Activated naive CD4-positive, alpha-beta T cell treated with anti-CD3 and anti-CD28 coated beads, Interleukin-2, amount 50 U/mL, for 16 hours (primary cell): ENCODE measurements at regions not wholly inside any gene's neighbourhood (a gene's known extent, or its start where the extent isn't known, plus 50 kb on each side); places are given as distances from the start of the nearest gene placed in this dataset.
"Not testable (repeated sequence)": the region's sequence is repeated elsewhere in the genome, so short reads cannot be mapped to it uniquely, and the experiment has no call there.

Experiments
- DNase-seq: peaks from one replicate; pipeline ENCODE4 v3.0.0-alpha.2; 2020

DNA sequence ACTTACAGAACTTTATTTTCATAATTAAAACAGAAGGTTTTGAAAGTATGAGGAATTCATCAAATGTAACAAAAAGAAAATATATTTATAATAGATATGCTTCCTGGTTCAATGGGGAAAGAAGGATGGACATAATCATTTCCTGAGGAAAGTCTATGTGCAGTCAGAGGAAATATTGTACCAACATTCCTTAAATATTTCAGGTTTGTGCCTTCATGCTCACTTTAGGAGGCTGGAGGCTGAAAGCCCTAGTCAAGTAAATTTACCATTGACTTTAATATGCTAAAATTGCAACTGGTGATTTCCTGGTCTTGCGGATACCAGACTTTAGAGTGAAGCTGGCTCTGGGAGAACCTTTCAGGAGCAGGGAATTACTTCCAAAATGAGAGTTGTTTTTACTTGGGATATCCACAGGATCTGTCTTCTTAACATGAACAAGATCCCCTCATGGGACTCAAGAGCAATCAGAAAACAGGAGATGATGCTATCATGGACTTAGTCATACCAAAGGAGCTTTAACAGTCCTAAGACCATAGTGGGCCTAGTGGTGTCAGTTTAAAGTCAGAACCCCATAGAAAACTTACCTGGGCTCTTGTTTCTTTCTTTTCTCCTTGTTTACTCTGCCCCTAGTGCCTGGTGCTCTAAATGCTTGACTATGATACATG lies 762.8 kb upstream of the GRAMD2B start:
- no peak for DNase-seq

DNA sequence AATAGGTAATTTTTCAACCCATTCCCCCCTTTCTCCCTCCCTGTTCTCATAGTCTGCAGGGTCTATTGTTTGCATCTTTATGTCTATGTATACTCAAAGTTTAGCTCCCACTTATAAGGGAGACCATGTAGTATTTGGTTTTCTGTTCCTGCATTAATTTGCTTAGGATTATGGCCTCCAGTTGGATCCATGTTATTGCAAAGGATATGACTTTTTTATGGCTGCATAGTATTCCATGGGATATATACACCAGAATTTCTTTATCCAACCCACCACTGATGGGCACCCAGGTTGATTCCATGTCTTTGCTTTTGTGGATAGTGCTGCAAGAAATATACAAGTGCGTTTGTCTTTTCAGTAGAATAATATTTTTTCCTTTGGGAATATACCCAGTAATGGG lies 761.6 kb upstream of the GRAMD2B start:
- no peak for DNase-seq

DNA sequence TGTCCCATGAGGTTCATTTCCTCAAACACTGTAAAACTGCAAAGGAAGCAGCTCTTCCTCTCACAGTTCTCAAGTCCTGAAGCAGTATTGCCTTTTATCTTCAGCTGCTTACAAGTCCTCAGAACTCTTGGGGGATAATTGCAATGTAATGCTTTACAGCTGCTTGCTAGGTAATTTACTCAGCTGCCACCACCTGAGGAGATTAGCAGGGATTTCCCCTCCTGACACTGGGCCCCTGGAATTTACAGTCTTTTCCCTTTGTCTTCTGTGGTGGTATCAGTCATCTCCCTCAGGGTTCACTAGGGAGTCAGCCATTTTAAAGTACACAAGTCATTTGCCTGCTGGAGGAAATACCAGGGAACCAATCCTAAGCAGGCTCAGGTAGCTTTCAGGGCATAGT lies 754.3 kb upstream of the GRAMD2B start:
- no peak for DNase-seq

DNA sequence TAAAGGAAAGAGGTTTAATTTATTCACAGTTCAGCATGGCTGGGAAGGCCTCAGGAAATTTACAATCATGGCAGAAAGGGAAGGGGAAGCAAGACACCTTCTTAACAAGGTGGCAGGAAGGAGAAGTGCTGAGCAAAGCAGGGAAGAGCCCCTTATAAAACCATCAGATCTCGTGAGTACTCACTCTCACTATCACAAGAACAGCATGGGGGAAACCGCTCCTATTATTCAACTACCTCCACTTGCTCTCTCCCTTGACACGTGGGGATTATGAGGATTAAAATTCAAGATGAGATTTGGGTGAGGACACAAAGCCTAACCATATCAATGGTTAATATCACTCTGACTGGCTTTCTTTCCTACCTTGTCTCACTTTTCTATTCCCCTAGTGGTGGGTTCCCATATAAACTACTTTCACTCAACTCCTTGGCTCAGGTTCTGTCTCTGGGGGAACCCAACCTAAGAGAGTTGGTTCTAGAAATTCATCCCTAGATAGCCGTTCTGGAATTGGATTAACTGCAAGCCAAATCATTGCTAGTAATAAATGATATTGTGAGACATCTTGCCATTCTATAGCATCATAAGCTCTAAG lies 749.8 kb upstream of the GRAMD2B start:
- DNase-seq = no peak

DNA sequence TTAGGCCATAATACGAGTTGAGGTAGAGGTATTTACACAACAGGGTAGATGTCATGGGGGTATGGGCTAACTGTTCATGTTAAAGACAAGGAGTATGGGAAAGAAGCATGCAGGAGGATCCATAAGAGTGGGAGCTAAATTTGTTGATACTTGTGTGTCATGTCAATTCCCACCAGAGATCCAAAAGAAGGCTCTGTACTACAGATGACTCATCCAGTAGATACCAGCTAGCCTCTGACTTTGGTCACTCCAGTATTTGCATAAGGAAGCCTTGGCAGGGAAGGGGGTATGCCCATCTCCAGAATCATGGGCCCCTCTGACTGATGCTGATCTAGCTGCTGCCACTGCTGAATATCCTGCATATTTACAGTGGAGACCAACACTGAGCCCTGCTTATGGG lies 743.7 kb upstream of the GRAMD2B start:
- no peak for DNase-seq

DNA sequence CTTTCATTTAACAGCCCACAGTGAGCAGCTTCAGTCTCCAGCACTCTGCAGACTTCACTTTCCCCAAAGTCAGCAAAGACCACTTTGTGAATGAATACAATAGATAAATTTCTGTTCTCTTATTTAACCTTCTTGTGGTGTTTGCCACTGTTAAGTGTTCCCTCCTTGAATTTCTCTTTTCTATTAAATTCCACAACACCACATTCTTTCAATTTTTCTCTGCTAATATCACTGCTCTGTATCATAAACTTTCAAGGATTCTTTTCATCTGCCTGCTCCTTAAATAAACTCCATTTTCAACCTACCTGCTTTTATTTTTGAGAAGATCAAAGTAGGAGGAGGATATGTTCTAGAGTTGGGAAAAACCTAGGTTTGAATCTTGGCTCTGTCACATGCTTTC lies 739.5 kb upstream of the GRAMD2B start:
- DNase-seq = no peak

DNA sequence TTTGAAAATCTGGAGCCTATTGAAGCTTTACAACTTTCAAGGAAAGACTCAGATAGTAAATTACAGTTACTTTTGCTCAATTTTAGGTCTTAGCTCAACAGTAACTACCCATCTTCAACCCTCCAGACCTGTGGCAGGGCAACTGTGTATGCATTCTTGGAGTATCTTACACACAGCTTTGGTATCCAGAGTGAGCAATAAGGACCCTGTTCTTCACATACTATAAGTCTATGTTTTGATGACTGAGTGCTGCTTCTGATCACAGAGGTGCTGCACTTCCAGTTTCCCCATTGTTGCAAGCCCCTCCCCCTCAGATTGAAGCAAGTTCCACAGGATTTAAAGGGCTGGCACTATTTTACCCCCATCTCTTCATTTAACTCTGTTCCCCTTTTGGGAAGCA lies 737.4 kb upstream of the GRAMD2B start:
- DNase-seq = no peak

DNA sequence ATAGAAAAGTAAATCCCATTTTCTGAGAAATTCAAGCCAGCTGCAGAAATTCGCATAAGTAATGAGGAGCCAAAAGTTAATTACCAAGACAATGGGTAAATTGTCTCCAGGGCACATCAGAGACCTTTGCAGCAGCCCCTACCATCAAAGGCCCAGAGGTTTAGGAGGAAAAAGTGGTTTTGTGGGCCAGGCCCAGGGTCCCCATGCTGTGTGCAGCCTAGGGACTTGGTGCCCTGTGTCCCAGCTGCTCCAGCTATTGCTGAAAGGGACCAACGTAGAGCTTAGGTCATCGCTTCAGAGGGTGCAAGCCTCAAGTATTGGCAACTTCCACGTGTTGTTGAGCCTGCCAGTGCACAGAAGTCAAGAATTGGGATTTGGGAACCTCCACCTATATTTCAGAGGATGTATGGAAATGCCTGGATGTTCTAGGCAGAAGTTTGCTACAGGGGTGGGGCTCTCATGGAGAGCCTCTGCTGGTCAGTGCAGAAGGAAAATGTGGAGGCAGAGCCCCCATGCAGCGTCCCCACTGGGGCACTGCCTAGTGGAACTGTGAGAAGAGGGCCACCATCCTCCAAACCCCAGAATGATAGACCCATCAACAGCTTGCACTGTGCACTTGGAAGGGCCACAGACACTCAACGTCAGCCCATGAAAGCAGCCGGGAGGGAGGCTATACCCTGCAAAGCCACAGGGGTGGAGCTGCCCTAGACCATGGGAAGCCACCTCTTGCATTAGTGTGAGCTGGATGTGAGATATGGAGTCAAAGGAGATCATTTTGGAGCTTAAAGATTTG lies 731.3 kb upstream of the GRAMD2B start:
- DNase-seq = not testable (repeated sequence)

DNA sequence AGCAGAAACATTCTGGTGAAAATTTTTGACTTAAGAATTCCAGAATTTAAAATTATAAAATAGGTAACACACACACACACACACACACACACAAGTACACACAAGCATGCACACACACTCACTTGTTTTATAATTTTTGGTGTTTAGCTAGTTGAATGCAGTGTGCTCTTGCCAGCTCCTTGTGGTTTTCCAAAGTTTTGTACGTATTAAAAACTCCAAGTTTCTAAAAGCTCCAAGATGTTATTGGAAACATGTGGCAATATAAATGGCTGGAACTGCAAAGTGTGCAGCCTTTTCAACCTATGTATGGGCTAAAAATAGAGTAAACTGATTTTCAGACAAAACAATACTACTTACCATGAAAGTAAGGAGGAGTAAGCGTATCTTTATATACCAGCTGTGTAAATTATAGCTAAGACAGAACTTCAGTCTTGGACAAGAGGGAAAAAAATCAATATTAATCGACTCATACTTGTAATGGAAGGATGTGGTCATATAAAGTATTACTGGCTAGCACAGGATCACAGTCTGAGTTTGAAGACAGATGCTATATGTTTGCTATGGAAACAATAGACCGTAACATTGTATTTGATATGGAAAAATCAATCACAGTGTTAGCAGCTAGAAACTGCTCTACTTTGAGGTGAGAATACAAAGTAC lies 727.1 kb upstream of the GRAMD2B start:
- no peak for DNase-seq

DNA sequence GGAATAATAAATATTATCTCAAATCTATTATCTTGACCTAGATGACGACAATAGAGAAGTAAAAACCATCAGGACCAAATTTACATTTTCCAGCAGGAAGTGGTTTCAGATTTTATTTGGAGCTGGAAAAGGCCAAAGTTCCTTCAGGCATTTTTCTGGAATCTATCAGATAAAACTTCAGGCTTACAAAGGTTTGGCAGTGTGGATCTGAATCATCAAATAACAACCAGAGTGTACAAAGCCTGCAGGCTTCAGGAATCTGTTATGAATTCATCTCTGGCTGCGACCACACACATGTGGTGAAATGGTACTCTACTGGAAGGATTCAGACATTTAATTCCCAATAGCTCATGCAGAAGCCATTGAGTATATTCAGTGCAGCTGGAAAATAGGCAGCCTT lies 726.4 kb upstream of the GRAMD2B start:
- no peak for DNase-seq

DNA sequence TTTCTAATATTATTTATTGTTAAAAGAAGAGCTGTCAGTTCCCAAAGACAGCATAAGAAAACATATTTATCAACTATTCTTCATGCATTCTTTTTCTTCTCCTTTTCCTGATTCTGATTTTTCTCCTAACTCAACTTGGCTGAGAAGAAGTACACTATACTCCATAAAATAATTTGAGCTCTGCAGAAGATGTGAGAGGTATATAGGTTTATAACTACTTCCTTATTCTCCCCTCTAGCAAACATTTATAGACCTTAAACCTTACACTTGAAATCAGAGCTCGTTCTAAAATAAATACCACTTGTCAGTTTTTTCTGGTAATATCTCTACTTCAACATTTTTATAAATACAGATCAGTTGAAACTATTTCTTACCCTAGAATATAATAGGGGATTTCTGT lies 724.8 kb upstream of the GRAMD2B start:
- DNase-seq = no peak

DNA sequence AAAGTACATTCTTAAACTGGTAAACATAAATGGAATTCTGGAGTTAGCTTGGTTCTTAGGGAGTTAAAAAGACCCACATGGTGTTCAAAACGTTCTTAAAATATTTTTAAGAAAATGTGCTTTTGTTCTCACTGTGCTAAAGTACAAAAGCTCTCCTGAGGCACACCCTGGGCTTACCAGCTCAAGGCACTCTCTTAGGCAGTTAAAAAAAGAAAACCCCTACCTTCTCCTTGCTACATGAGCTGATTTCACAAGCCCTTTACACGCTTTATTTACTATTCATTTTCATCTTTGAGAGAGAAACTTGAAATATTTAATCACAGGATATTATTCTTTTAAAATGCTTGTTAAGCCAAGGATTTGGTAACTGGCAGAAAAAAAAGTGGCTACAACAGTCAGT lies 723.3 kb upstream of the GRAMD2B start:
- DNase-seq = no peak

DNA sequence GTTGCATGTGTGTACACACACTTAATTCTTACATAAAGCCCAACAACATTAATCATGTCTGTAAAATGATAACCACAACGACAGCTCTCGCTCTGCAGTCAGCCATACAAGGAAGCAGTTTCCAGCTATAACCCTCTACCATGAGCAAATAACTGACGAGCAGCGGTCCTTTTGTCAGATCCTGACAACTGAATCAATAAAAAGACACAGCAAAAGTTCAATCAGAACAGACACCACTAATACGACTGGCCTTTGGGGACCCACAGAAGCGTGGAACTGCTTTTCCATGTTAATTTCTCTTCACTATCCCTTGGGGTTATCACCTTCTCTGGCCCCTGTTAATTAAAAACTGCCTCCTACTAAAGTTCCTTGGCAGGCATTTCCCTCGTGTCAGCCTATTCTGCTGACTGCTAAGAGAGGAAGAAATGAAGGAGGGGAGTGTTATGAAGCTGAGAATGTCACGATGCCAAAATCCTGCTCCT lies 722.8 kb upstream of the GRAMD2B start:
- DNase-seq = no peak

DNA sequence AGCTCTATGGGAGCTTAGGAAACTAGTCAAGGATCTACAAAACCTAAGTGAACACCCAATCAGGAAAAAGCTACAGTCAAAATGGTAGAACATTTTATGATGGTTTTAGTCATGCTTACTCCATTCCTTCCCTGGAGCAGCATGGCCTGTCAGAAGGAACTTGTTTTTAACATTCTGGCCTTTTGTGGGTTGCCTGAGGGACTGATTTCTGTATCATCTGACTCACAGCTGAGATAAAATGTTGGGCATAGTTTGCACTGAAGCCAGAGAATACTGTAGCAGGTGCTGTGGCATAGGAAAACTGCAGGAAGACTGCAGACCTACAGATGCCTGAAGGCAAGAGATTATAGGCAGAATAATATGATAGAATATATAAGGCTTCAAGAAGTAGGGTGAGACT lies 719.6 kb upstream of the GRAMD2B start:
- DNase-seq = no peak

DNA sequence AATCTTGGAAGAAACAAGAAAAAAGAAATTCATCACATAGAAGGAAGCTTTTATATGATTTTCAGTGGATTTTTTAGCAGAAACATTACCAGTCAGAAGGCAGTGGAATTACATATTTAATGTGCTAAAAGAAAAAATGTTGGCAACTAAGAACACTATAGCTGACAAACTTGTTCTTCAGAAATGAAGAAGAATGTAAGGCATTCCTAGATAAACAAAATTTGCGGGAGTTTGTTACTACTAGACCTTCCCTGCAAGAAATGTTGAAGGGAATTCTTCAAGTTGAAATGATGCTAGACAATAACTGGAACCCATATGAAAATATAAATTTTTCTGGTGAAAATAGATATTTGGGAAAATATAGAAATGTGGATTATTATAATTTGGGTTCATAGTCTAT lies 718.3 kb upstream of the GRAMD2B start:
- no peak for DNase-seq

DNA sequence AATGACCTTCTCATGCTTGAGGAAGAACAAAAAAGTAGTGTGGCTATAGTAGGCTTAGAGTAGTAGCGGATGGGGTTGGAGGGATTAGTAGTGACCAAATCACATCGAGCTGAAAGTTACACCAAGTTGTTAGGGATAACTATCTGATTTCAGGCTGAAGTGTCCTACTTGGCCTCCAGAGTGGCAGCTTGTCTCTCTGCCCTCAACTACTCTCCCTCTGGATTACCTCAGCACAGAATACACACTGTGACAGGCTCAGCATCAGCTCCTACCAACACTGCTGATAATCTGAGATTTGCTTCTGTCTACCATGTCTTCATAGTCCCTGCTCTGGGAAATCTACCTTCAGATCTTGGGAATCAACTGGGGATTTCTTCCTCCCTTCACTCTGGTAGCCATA lies 714.6 kb upstream of the GRAMD2B start:
- no peak for DNase-seq

DNA sequence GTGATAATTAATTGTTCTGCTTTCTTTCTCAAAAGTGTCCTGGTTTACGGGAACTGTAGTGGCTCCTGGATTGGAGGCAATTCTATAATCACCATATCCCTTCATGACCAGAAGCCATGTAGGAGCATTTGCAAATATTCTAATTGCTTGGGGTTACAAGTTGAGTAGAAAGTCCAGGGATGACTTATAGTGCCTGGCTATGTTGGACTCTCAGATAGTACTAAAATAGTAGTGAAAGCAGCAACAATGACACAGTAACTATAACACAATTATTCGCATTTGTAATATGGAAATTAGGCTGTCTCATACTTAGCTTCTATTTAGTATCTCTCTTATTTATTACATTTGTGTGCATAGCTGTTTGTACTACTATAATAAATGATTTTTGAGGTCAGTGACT lies 712.5 kb upstream of the GRAMD2B start:
- DNase-seq = no peak

DNA sequence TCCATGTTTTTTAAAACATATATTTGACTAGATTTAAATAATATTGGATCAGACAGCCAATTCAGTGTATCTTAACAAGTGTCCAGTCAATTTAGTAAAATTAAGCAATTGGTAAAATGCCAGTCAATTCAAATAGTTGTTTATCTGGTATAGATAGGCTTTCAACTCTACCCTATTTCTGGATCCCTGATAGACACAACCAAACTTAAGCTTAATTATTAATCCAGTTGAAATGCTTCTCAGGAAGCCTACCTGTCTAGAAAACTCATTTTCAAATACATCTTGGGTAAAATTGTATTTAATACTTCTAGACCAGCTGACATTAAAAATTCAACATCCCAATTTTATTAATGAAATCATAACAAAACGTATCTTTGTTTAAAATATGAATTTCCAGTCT lies 710.8 kb upstream of the GRAMD2B start:
- DNase-seq = no peak

DNA sequence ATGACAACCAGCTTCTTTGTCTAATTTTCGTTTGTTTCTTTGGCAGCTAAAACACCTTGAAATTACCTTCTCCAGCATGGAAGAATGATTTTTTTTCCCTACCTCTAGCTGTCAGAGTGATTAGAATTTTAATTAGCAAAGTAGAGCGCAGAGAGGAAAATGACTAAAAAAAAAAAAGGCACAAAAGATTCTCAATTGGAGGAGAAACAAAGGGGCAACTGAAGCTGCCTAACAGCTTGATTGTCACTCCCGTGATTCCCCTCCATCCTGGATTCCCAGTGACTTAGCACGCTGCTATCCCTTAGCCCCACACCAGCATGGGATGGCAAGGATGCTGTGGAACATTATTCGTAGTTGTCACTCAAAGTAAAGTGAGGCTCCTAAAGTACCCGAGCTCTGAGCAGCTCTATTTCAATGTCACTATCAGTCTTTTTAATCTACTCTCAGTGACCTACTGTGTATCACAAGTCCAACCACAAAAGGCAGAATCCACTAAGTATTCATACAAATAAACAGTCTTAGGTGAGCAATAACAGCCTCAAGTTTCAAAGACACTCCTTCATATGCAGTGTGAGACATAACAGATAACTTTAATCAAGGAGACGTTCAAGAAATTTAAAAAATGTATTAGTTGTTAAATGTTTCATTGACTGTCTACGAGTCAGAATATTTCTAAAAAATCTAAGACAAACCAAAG lies 710.0 kb upstream of the GRAMD2B start:
- DNase-seq = no peak

DNA sequence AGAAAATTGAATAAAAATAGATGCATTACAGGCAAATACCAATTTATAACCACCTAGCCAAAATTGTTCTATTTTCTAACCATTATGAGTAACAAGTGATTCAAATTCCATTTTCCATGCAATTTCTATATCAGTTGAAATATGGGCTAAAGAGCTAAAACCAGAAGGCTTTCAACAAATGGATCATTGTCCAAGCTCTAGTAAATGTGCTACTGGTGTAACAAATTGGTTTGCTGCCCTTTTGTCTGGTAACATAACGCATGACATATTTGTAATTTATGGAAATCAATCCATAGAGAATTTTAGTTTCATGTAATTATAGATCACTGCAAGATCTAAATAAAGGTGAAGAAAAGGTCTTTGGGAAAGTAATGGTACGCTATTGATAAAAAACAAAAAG lies 708.0 kb upstream of the GRAMD2B start:
- DNase-seq = no peak

DNA sequence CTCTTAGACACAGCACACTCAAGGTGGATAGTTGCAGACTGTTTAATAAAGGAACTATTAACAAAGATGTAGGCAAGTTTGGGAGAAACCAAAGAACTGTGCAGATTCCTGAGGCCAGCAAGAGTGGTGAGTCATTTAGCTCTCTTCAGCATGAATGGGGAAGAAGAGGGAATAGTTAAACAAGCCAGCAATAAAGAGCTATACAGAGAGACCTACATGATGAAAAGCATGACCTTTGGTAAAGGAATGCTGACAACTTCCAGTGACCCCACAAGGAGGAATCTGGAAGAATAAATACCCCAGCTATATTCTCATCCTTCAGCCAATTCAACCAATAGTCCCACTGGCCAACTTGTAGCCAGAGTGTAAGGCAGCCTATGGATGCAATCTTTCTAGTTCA lies 706.0 kb upstream of the GRAMD2B start:
- DNase-seq = no peak

DNA sequence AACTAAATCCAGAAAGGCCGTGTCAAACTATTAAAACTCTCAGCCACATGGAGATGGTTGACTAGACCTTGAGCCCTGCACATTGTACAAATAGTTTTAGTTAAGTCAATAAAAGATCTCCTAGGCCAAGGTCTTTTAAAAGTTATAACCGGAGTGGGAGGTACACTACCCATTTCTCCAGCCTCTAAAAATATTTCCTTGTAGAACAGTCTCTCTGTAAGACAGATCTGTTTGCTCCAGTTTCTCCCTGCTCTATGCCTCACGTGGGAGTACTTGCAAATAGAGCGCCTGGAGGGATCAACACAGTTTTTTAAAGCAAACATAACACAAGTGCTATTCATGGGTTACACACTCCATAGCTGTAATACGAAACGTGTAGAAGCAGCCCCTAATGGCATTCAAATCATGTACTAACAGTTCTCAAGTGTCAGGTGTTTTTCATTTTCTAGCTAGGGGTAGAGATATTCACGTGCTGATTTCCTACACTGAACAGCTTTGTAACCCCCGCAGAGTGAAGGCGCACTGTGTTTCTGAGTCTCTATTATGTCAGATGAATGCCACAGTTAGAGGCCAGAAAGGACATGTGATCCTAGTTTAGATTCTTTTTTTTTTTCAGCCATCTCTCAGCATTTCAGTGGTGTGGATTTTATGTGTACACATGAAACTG lies 703.4 kb upstream of the GRAMD2B start:
- no peak for DNase-seq

DNA sequence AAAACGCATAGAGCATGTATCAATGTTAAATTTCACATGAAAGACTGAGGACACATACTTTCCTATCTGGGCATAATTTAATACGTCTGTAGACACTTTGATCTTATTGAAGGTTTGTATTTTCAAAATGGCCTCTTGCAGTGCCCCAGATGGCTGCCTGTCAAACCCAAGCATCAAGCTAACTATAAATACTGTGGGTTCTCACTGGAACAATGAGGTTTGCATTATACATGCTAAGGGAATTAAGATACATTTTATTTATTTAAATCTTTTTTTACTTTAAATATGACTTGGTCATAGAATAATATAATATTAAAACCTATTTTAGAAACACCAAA lies 702.9 kb upstream of the GRAMD2B start:
- DNase-seq = no peak
